SK-N-MC (cell line): ENCODE measurements at regions not wholly inside any gene's neighbourhood (a gene's known extent, or its start where the extent isn't known, plus 50 kb on each side); places are given as distances from the start of the nearest gene placed in this dataset.
"Not testable (repeated sequence)": the region's sequence is repeated elsewhere in the genome, so short reads cannot be mapped to it uniquely, and the experiment has no call there.

Experiments
- DNase-seq: peaks from one replicate; pipeline ENCODE4 v3.0.0-alpha.2; 2011; ENCODE audit warnings: low read depth, low spot score
- H3K27ac ChIP-seq: fragments of 200-600 bp; sonication (generic); 2 replicates; pipeline ENCODE4 v1.5.1; 2016; ENCODE audit warnings: mixed run types
- H3K36me3 ChIP-seq: fragments of 200-600 bp; sonication (generic); 2 replicates; pipeline ENCODE4 v1.6.1; 2017; ENCODE audit warnings: antibody characterized with exemption, low read length, mixed read lengths; ENCODE audit not compliant: insufficient read depth
- H3K4me3 ChIP-seq: fragments of 200-600 bp; sonication (generic); 2 replicates; pipeline ENCODE4 v1.5.1; 2016
- H3K9ac ChIP-seq: fragments of 200-600 bp; sonication (generic); 2 replicates; pipeline ENCODE4 v1.8.0; 2017; ENCODE audit warnings: mixed run types, mixed read lengths; ENCODE audit not compliant: insufficient read length
- H3K9me3 ChIP-seq: fragments of 200-600 bp; sonication (generic); 2 replicates; pipeline ENCODE4 v1.6.1; 2017; ENCODE audit warnings: low read depth, mild to moderate bottlenecking, antibody characterized with exemption, low read length, moderate library complexity, mixed read lengths
- EZH2 ChIP-seq: fragments of 200-600 bp; sonication (generic); IDR thresholded peaks from one replicate; pipeline ENCODE4 v1.6.1; 2017; ENCODE audit warnings: antibody characterized with exemption
- FOXP2 ChIP-seq: optimal IDR thresholded peaks from 2 replicates; pipeline ENCODE3; 2011; ENCODE audit warnings: mild to moderate bottlenecking, moderate library complexity; ENCODE audit not compliant: insufficient read depth; ENCODE audit errors: extremely low read length, control extremely low read depth
- POLR2AphosphoS5 ChIP-seq: IDR thresholded peaks from 2 replicates; pipeline ENCODE4 v1.6.1; 2012; ENCODE audit warnings: mild to moderate bottlenecking, low read depth, low read length, borderline replicate concordance

DNA sequence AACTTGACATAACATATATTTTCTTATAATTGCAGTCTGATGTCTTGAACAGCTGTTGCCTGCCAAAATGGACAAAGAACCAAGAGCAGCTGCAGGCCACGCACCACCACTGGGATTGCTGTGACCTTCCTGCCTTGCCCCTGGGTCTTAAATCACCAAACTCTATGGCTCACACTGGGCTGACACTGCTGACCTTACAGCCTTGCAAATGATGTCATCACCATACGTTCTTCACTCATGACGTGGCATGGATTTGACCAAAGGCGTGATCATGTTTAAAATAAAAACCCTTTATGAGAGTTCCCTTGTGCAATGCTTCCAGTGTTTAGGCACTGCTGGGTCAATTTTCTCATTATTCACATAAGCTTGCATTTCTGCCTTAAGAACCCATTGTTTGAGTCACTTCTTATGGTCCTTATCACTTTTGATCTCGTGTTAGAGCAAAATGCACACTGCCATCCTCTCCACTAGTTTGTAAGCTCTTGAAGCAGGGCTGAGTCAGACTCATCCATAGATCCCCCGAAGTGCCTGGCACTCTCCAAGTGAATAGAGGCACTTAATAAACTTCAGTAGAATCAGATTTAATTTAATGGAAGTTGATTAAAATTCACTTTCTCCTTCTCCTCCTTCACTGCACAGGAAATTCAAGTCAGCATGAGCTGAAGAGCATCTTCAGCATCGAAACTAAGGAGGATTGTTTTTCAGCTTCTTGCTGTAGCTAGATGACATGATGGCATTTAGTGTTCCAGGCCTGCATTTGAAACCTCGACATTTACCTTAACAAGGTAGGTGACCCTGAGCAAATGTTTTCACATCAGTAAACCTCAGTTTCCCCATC lies 132.4 kb upstream of the PZP start:
- Histone ChIP-seq H3K36me3 (no peaks in the 10 kb centered on the region), H3K9me3 (no peaks in the 10 kb centered on the region), H3K4me3 (no peak overlapping the region), H3K9ac (no peak overlapping the region), H3K27ac (no peak overlapping the region)
- DNase-seq = no peak
- TF ChIP-seq FOXP2 (no peak), EZH2 (no peak), POLR2AphosphoS5 (no peak)

DNA sequence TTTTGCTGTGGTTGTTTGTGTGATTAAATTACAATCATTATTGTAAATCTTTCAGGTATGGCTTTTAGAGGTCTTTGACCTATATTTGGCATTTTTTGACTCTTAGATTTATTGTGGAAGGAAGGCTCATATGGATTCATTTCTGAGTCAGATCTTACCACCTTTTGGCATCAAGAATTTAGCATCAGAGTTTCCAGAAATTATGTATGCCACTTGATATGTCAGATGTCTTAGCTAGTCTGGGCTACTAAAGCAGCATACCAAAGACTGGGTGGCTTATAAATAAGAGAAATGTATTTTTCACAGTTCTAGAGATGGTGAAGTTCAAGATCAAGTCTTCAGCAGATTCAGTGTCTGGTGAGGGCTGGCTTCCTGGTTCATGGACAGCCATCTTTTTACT lies 129.5 kb upstream of the PZP start:
- H3K4me3 ChIP-seq = no peak overlapping the region
- no peak for DNase-seq
- H3K27ac ChIP-seq = no peak overlapping the region
- TF ChIP-seq FOXP2 = no peak
- TF ChIP-seq EZH2 = no peak
- TF ChIP-seq POLR2AphosphoS5 = no peak
- no peaks in the 10 kb centered on the region for H3K36me3 ChIP-seq
- no peak overlapping the region for H3K9ac ChIP-seq
- no peaks in the 10 kb centered on the region for H3K9me3 ChIP-seq

DNA sequence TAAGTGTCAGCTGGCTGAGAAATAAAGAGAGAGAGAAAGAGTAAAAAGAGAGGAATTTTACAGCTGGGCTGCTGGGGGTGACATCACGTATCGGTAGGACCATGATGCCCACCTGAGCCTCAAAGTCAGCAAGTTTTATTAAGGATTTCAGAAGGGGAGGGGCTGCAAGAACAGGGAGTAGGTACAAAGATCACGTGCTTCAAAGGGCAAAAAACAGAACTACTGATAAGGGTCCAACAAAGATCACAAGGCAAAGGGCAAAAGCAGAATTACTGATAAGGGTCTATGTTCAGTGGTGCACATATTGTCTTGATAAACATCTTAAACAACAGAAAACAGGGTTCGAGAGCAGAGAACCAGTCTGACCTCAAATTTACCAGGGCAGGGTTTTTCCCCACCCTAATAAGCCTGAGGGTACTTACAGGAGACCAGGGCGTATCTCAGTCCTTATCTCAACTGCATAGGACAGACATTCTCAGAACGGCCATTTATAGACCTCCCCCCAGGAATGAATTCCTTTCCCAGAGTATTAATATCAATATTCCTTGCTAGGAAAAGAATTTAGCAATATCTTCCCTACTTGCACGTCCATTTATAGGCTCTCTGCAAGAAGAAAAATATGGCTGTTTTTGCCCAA lies 128.3 kb upstream of the PZP start:
- H3K9me3 ChIP-seq, H3K27ac ChIP-seq, H3K9ac ChIP-seq, DNase-seq, H3K36me3 ChIP-seq, H3K4me3 ChIP-seq: not testable (repeated sequence)

DNA sequence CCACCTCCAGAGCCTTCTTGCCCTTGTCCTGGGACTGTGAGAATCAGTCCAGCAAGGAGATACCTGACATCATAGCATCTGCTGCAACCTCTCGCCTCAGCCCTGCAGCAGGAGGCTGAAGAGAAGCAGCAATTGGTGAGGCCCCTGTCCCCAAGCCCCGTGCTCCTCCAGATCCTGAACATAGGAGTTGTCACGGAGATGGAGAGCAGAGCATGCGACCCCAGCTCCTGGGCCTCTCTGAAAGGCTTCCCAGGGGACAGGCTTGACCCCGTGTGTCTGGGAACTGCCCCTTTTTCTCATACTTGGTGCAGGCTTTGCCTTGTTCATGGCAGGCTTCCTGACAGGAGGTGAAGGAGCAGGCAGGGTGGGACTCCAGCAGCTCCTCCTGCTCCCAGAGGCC lies 127.7 kb upstream of the PZP start:
- Histone ChIP-seq H3K27ac (no peak overlapping the region), H3K9me3 (no peaks in the 10 kb centered on the region), H3K36me3 (no peaks in the 10 kb centered on the region), H3K9ac (no peak overlapping the region), H3K4me3 (no peak overlapping the region)
- no peak for DNase-seq
- TF ChIP-seq POLR2AphosphoS5 (no peak), FOXP2 (no peak), EZH2 (no peak)

DNA sequence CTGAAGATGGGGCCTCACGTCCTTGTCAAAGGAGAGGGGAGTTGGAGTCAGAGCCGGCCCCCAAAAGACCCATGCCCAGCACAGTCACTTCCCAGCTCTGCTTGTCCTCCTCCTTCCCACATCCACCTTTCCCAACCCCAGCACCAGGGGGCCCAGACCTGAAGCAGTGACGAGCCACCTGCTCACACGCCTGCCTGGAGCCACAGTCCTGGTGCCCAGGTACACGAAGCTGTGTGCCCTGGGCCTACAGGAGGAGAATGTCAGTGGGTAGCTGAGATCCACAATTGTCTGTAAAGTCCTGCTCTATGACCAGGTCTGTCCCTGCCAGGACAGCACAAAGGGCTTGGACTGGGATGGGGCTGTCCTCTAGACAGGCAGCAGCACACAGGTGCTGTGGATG lies 126.8 kb upstream of the PZP start:
- H3K27ac ChIP-seq = peak overlapping the region; percentile 98
- DNase-seq = no peak
- H3K9me3 ChIP-seq = no peaks in the 10 kb centered on the region
- H3K4me3 ChIP-seq = no peak overlapping the region
- no peaks in the 10 kb centered on the region for H3K36me3 ChIP-seq
- H3K9ac ChIP-seq = no peak overlapping the region
- TF ChIP-seq POLR2AphosphoS5 (no peak), EZH2 (no peak), FOXP2 (no peak)

DNA sequence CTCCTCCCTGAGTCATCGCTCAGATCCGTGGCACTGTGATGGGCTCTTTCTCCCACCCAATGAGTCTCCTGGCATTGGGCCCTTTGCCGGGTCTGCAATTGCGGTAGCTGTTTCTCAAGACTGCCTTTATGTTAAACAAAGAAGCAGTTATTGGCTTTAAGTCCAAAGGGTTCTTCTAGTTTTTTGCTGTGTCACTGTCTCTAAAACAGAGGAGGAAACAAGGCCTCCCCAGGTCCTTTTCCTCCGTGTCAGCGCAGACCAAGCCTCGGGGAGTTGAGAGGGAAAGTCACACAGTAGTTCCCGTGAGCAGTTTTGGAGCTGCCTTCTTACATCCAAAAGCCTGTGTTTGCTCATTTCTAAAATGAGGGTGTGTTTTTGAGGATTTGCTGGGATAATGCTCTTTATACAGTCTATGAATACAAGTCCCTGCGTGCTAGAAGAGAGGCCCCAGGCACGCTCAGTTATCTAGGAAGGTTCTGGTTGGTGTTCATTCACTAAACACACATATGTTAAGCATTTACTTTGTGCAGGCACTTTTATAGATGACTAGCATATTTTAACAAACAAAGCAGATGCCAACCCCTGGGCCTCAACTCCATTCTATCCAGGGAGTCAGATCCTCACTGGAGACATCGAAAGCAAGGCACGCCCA lies 126.0 kb upstream of the PZP start:
- H3K9me3 ChIP-seq = no peaks in the 10 kb centered on the region
- peak; percentile 79 for DNase-seq
- H3K36me3 ChIP-seq = no peaks in the 10 kb centered on the region
- TF ChIP-seq EZH2 = no peak
- TF ChIP-seq POLR2AphosphoS5 = no peak; the same call in 1 of the 2 replicates
- TF ChIP-seq FOXP2 = no peak
- H3K27ac ChIP-seq = peak overlapping the region; percentile 98
- H3K4me3 ChIP-seq = peak overlapping the region; percentile 57
- peak overlapping the region; percentile 55 for H3K9ac ChIP-seq

DNA sequence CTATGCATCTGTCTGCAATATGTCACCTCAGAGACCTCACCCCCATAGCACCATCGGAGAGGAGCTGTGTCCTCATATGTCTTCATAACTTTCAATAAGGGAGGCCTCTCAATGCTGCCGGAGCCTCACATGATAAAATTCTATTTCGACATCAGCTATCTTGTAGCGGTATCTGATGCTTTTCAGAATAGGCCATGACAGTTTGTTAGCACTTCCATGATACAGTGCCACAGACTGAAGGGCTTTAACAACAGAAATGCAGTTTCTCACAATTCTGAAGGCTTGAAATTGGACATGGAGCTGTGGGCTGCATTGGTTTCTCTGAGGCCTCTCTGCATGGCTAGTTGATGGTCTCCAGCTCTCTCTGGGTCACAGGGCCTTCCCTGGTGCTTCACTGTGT lies 125.0 kb upstream of the PZP start:
- DNase-seq = no peak
- no peak overlapping the region for H3K4me3 ChIP-seq
- no peaks in the 10 kb centered on the region for H3K9me3 ChIP-seq
- no peaks in the 10 kb centered on the region for H3K36me3 ChIP-seq
- no peak overlapping the region for H3K9ac ChIP-seq
- TF ChIP-seq POLR2AphosphoS5 = no peak
- TF ChIP-seq EZH2 = no peak
- no peak for TF ChIP-seq FOXP2
- H3K27ac ChIP-seq = peak overlapping the region; percentile 98

DNA sequence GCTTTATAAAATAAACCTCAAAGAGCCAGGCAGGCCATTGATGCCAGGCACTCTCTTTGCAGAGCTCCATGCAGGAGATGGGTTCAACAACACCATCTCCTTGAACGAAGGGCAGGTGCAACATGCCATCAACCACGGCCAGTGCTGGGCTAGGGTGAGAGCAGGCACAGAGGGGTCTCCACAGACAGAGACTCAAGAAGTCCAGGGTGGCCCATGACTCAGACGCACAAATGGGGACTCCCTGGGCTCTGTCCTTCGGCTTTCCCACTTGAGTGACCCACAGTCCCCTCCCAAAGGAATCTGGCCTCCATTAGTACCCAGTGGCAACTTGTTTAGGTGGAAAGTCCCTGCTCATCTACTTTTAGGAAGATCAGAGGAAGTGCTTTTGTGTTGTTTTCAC lies 124.4 kb upstream of the PZP start:
- no peak for TF ChIP-seq POLR2AphosphoS5
- no peak for TF ChIP-seq FOXP2
- no peak for TF ChIP-seq EZH2
- Histone ChIP-seq H3K9ac (no peak overlapping the region), H3K36me3 (no peaks in the 10 kb centered on the region), H3K4me3 (no peak overlapping the region), H3K27ac (no peak overlapping the region), H3K9me3 (no peaks in the 10 kb centered on the region)
- DNase-seq = no peak
